HG03439 (cell line): ENCODE measurements at regions not wholly inside any gene's neighbourhood (a gene's known extent, or its start where the extent isn't known, plus 50 kb on each side); places are given as distances from the start of the nearest gene placed in this dataset.
A peak's percentile ranks its signal among the peaks of the same experiment; 100 is the strongest.

ENCODE experiments used
- ATAC-seq: cut with Tn5 transposase; IDR thresholded peaks from one replicate; pipeline ENCODE4 v1.9.1; 2021; ENCODE audit warnings: mild to moderate bottlenecking, moderate library complexity; ENCODE audit not compliant: unreplicated experiment

- no peak for ATAC-seq
These were observed 257.2 kb downstream of the ETS1 start for GRCh38 chr11:128330203-128330602.

DNA sequence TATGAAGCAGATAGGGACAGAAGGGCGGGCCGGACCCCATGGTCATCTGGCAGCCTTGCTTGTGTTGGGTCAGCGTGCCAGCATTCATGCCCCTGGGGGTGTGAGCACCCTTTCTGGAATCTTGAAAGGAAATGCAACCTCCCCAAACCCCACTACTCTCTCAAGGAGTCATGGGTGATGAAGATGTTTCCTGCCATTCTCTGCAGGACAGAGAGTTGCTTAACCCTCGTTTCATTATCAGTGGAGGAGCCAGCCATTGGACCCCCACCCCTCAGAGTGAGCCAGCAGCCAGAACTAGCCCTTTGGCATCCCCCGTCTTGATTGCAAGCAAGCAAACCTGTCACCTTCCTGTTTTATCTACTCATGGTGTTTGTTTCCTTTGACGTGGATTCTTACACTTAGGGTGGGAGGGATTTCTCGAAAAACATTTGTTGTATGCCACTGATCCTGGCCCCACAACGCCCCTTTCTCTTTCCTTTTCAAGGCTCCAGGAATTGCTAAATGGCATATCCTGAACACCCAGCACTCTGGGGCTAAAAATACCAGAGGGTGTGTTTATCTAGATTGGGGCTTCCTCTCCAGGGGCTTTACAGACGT, 258.3 kb downstream of the ETS1 start:
- ATAC-seq, result no peak

GRCh38 chr11:128327274-128327673, 260.1 kb downstream of the ETS1 start:
- no peak for ATAC-seq

DNA sequence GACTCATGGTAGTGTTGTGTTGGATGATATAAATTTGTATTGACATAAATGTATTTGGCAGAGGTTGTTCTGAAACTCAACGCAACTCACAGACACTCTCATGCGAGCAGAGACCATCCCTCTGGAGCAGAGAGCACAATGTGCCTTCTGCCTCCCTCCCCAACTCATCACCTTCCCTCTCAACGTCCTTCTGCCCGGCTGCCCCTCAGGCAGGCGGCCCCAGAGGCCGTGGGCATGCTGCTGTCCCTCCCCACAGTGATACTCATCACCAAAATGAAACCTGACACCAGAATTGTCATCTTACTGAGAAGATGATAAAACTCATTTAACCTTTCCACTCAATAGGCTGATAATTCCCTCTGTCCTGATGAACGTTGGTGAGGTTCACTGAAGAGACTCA, 260.6 kb downstream of the ETS1 start:
- ATAC-seq, result no peak

GRCh38 chr11:128324531-128325141, 262.7 kb downstream of the ETS1 start:
- no peak for ATAC-seq

- ATAC-seq, result no peak
These were observed 263.3 kb downstream of the ETS1 start for GRCh38 chr11:128324051-128324481.

DNA sequence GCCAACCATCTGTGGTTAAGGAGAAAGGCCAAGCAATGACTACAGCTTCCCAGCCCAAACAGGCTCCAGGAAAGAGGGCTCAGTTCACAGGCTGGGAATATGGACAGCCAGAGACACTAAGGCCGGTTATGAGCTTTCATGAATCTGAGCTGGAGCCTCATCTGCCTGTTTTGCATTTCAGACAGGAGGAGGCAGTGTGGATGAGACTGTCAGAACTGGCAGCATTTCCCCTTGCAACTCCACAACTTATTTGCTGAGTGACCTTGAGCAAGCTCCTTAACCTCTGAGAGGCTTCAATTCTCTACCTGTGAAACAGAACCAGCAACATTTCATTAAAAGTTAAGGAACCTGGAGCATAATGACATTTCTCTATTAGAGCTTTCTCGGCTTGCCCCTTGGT, 264.0 kb downstream of the ETS1 start:
- ATAC-seq, result no peak

- ATAC-seq, result peak; percentile 81
These were observed 268.4 kb downstream of the ETS1 start for GRCh38 chr11:128318856-128319474.

- ATAC-seq, result no peak
These were observed 270.7 kb downstream of the ETS1 start for GRCh38 chr11:128316541-128317227.

GRCh38 chr11:128315933-128316332, 271.4 kb downstream of the ETS1 start:
- no peak for ATAC-seq

DNA sequence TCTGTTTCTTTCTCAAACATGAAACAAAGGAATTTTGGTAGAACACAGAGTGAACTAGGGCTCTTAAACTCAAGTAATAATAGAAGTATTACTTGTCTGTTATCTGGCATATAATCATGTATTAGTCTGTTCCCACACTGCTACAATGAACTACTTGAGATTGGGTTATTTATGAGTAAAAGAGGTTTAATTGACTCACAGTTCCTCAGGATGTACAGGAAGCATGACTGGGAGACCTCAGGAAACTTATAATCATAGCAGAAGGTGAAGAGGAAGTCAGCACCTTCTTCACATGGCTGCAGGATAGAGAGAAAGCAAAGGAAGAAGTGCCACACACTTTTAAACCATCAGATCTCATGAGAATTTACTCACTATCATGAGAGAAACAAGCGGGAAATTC, 273.4 kb downstream of the ETS1 start:
- no peak for ATAC-seq

DNA sequence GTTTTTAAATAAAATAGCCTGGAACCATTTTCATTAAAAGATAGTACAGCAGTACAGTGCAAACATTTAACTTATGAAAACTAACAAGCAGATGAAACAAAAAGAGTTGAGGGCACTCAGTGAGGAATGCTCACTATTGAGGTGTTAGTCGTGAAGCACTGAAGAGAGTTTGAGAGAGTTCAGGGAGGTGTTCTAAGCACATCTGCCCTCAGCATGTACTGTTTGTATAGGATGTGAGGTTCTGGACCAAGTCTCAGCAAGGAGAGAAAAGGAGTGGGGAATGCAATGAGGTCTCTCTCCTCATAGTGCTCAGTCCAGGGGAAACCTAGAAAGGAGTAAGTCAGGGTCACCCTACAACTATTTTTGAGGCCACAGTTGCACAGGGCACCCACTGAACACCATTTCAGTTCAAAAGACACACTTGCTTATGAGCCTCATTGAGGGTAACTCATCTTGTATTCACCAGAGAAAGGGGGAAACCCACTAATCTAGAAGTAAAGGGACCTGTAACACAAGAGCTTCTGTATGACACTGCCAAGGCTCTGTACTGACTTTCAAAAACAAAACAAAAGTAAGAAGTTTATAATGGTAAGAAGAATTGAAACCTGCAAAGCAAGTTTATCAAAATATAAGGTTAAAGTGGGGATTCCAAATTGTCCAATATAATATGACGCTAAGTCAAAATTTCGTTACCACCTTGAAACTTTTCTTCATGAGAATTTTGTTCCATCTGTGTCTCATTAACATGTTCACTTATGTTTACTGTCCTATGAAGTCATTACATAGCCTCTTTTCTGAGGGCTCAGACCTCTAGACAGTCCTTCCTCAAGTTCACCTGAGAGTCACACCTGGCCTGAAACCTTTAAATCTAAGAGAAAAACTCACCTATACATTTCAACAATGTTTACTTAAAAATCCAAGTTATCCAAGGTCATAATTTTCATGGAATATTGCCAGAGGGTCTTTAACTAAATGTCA, 275.3 kb downstream of the ETS1 start:
- ATAC-seq, result no peak

DNA sequence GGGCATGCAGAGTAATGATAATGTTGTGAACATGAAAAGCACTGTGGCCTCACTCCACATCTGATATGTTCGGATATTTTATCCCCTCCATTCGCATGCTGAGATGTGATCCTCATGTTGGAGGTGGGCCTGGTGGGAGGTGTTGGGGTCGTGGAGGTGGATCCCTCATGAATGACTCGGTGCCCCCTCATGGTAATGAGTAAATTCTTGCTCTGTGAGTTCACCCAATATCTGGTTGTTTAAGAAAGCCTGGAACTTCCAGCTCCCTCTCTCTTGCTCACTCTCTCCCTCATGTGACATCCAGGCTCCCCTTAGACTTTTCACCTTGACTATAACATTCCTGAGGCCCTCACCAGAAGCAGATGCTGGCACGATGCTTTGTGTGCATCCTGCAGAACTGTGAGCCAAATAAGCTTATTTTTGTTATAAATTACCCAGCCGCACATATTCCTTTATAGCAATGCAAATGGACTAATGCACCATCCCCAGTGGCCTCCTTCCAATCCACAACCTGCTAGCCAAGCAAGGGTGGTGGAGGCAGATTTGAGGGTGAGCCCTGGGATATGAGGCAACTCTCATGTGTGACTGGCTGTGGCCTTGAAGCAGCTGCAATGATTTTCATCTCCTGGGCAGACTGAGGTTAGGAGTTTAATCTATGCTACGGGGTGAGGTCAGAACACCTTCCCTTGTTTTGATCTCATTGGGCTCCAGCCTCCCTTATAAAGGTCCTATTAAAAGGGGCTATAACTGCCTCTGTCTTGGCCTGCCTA, 276.5 kb downstream of the ETS1 start:
- no peak for ATAC-seq

- ATAC-seq, result no peak
These were observed 277.4 kb downstream of the ETS1 start for GRCh38 chr11:128310005-128310404.

GRCh38 chr11:128308794-128309193, 278.6 kb downstream of the ETS1 start:
- no peak for ATAC-seq

DNA sequence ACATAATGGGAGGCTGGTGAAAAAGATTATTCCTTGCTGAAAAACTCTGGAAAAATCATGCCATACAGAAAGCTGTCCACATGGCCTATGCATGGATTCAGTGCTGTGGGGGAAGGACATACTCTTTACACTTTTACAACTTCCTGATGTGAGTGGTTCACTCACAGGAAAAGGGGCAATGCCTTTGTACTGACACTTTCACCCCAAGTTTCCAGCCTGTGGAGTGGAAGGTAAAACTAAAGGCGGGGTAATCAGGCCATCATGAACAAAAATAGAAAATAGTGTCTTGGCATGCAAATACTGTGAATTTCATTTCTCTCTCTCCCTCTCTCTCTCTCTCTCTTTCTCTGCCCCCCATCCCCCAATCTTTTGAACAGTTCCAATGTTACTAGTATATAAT, 281.8 kb downstream of the ETS1 start:
- ATAC-seq, result no peak

GRCh38 chr11:128304666-128305485, 282.5 kb downstream of the ETS1 start:
- no peak for ATAC-seq

DNA sequence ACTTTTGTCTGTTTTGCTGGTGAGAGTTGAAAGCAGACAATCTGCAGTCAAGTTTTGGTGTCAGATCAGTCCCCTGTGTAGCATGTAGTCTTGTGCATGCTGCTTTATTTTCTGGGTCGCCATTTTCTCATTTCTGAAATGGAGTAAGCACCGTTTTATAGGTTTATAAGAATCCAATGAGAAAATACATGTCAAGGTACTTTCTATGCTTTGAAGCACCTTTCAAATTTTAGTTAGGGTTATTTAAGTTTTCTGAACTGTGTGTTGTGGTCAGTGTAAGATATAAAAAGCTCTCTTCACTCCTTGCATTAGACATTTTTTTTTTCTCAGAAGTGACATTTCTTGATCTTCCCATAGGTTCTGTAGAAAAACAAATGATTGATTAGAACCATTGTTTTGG, 283.2 kb downstream of the ETS1 start:
- no peak for ATAC-seq

GRCh38 chr11:128303383-128303782, 284.0 kb downstream of the ETS1 start:
- ATAC-seq, result no peak
